AG04450 (cell line): ENCODE measurements at regions not wholly inside any gene's neighbourhood (a gene's known extent, or its start where the extent isn't known, plus 50 kb on each side); places are given as distances from the start of the nearest gene placed in this dataset.

Experiments
- CTCF ChIA-PET: fragments of 300-600, 350-600 bp; formaldehyde crosslinking; extraction: SDS; loops from one replicate; lab custom pipeline; 2022; ENCODE audit warnings: antibody characterized with exemption, inconsistent platforms; lab: Charles Lee
- POLR2A ChIA-PET: fragments of 350-600 bp; formaldehyde crosslinking; extraction: SDS; loops from one replicate; lab custom pipeline; 2021; ENCODE audit warnings: antibody characterized with exemption, inconsistent platforms; lab: Yijun Ruan, JAX
- DNase-seq: peaks from one replicate; pipeline ENCODE4 v3.0.0-alpha.2; 2011; ENCODE audit warnings: low read depth, low spot score
- H3K27ac ChIP-seq: one replicate; pipeline ENCODE4 v1.5.1; 2012; ENCODE audit warnings: low read depth, low read length, control low read depth
- H3K27me3 ChIP-seq: one replicate; pipeline ENCODE4 v1.6.0; 2012; ENCODE audit warnings: low read length; ENCODE audit not compliant: control insufficient read depth, insufficient read depth
- H3K4me3 ChIP-seq: 2 replicates; pipeline ENCODE4 v1.5.1; 2011; ENCODE audit warnings: mild to moderate bottlenecking, low read depth, low read length, control low read depth
- H3K9me3 ChIP-seq: 2 replicates; pipeline ENCODE4 v1.5.1; 2012; ENCODE audit warnings: low read length; ENCODE audit not compliant: control insufficient read depth, insufficient read depth
- TF ChIP-seq, protein P1 (sequence below): IDR thresholded peaks from 2 replicates; pipeline ENCODE4 v1.5.1; 2011; ENCODE audit warnings: low read depth, low read length, control low read depth, inconsistent platforms

DNA sequence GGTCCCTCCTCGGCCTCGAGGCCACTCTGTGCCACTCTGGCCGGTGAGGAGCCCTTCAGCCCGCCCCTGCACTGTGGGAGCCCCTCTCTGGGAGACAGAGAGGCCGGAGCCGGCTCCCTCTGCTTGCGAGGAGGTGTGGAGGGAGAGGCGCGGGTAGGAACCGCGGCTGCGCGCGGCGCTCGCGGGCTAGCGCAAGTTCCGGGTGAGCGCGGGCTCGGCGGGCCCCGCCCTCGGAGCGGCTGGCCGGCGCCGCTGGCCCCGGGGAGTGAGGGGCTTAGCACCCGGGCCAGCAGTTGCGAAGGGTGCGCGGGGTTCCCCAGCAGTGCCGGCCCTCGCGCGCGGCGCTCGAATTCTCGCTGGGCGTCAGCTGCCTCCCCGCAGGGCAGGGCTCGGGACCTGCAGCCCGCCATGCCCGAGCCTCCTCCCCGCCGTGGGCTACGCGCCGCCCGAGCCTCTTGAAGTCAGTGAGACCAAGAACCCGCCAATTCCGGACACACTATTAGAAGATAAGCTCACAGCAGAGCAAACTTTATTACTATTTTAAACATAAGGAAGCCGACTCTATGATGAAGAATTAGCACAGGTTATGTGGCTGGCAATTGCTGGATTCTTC lies 825.8 kb upstream of the FANCL start:
- H3K27ac ChIP-seq, result no peak overlapping the region
- ChIA-PET POLR2A (no interaction called here), CTCF (no interaction called here)
- TF ChIP-seq, protein P1, sequence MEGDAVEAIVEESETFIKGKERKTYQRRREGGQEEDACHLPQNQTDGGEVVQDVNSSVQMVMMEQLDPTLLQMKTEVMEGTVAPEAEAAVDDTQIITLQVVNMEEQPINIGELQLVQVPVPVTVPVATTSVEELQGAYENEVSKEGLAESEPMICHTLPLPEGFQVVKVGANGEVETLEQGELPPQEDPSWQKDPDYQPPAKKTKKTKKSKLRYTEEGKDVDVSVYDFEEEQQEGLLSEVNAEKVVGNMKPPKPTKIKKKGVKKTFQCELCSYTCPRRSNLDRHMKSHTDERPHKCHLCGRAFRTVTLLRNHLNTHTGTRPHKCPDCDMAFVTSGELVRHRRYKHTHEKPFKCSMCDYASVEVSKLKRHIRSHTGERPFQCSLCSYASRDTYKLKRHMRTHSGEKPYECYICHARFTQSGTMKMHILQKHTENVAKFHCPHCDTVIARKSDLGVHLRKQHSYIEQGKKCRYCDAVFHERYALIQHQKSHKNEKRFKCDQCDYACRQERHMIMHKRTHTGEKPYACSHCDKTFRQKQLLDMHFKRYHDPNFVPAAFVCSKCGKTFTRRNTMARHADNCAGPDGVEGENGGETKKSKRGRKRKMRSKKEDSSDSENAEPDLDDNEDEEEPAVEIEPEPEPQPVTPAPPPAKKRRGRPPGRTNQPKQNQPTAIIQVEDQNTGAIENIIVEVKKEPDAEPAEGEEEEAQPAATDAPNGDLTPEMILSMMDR, result no peak
- H3K4me3 ChIP-seq, result no peak overlapping the region
- peaks cover 2% of the 10 kb centered on the region; the same call in 1 of the 2 replicates for H3K9me3 ChIP-seq
- H3K27me3 ChIP-seq, result no peaks in the 10 kb centered on the region
- DNase-seq, result no peak

- no peak for DNase-seq
- Histone ChIP-seq H3K27ac (no peak overlapping the region), H3K9me3 (no peaks in the 10 kb centered on the region; the same call in 1 of the 2 replicates), H3K27me3 (no peaks in the 10 kb centered on the region), H3K4me3 (no peak overlapping the region)
- POLR2A ChIA-PET, result no interaction called here
- TF ChIP-seq, protein P1, result no peak
- CTCF ChIA-PET, result no interaction called here
These were observed 806.4 kb upstream of the FANCL start for GRCh38 chr2:59047373-59047995.

- Histone ChIP-seq H3K9me3 (no peaks in the 10 kb centered on the region), H3K27me3 (no peaks in the 10 kb centered on the region), H3K27ac (no peak overlapping the region), H3K4me3 (no peak overlapping the region)
- CTCF ChIA-PET, result no interaction called here
- TF ChIP-seq, protein P1, result no peak
- POLR2A ChIA-PET, result no interaction called here
- no peak for DNase-seq
These were observed 805.6 kb upstream of the FANCL start for GRCh38 chr2:59046401-59047372.

DNA sequence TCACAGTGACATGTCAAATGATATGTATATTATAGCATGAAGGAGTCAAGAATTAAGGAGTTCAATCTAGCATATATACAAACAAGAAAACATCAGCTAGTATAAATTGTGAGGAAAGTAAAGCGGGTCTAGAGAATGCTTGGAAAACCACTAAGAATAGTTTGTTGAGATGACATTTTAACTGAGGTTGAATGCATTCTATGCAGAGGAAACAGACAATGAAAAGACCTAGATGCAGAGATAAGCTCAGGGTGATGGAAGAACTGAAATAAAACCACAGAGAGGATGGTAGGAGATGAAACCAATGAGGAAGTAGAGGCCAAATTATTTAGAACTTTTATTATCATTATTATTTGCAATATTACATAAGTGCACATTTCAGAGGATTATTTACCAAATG lies 803.6 kb upstream of the FANCL start:
- DNase-seq, result no peak
- no peak overlapping the region for H3K4me3 ChIP-seq
- no peaks in the 10 kb centered on the region for H3K27me3 ChIP-seq
- TF ChIP-seq, protein P1, result no peak
- CTCF ChIA-PET, result interaction anchor here (2.2 kb wide), 1 partner anchor 19 kb away, joined by 8 read pairs; no protein-coding TSS in a partner anchor
- H3K27ac ChIP-seq, result no peak overlapping the region
- H3K9me3 ChIP-seq, result no peaks in the 10 kb centered on the region
- POLR2A ChIA-PET, result no interaction called here
